IMR-90 (cell line): ENCODE measurements at regions not wholly inside any gene's neighbourhood (a gene's known extent, or its start where the extent isn't known, plus 50 kb on each side); places are given as distances from the start of the nearest gene placed in this dataset.

ENCODE experiments used
- ATAC-seq: fragments of 200-7000 bp; cut with Tn5 transposase; 2 replicates; pipeline ENCODE4 v1.9.1; 2020; ENCODE audit warnings: low read depth, mild to moderate bottlenecking, moderate library complexity
- BruUV-seq: library from RNA; stranded (reverse); fragments of 400-500 nt; replicated peaks from 2 replicates; lab custom pipeline; 2021; lab: Mats Ljungman, UMichigan
- CTCF ChIA-PET: fragments of 300-600 bp; formaldehyde crosslinking; extraction: SDS; loops from one replicate; lab custom pipeline; 2021; ENCODE audit warnings: antibody characterized with exemption; lab: Yijun Ruan, JAX
- POLR2A ChIA-PET: fragments of 300-600 bp; sonication (Branson Sonifier 250); formaldehyde crosslinking; loops from one replicate; lab custom pipeline; 2022; ENCODE audit warnings: antibody characterized with exemption; ENCODE audit not compliant: unreplicated experiment; lab: Charles Lee
- DNase-seq: peaks from one replicate; pipeline ENCODE4 v3.0.0; 2013
- H2AFZ ChIP-seq: replicated peaks from 2 replicates; pipeline ENCODE3; 2013; ENCODE audit warnings: low read length, mild to moderate bottlenecking; ENCODE audit not compliant: poor library complexity
- H2AK5ac ChIP-seq: 2 replicates; pipeline ENCODE4 v1.6.1; 2013; ENCODE audit warnings: low read depth, low read length, inconsistent platforms
- H2AK9ac ChIP-seq: replicated peaks from 2 replicates; pipeline ENCODE3; 2013; ENCODE audit warnings: mild to moderate bottlenecking, low read depth, low read length, moderate library complexity; ENCODE audit not compliant: poor library complexity
- H2BK120ac ChIP-seq: 2 replicates; pipeline ENCODE4 v1.6.1; 2013; ENCODE audit warnings: low read depth, low read length, inconsistent platforms
- H2BK15ac ChIP-seq: 3 replicates; pipeline ENCODE4 v1.6.1; 2013; ENCODE audit warnings: low read depth, low read length, inconsistent platforms
- H2BK20ac ChIP-seq: 2 replicates; pipeline ENCODE4 v1.6.1; 2013; ENCODE audit warnings: low read depth, mild to moderate bottlenecking, inconsistent platforms, low read length, moderate library complexity
- H2BK5ac ChIP-seq: 2 replicates; pipeline ENCODE4 v1.6.1; 2013; ENCODE audit warnings: mild to moderate bottlenecking, low read depth, low read length, inconsistent platforms; ENCODE audit not compliant: poor library complexity, severe bottlenecking
- H3K14ac ChIP-seq: replicated peaks from 2 replicates; pipeline ENCODE4 v1.6.1; 2013; ENCODE audit warnings: low read depth, low read length, inconsistent platforms
- H3K18ac ChIP-seq: 2 replicates; pipeline ENCODE4 v1.6.1; 2013; ENCODE audit warnings: low read depth, low read length, control low read depth
- H3K23ac ChIP-seq: 2 replicates; pipeline ENCODE4 v1.6.1; 2013; ENCODE audit warnings: low read depth, low read length, inconsistent platforms
- H3K27ac ChIP-seq: 2 replicates; pipeline ENCODE4 v1.5.1; 2013; ENCODE audit warnings: mild to moderate bottlenecking, control low read depth, low read length; ENCODE audit not compliant: insufficient read depth
- H3K27me3 ChIP-seq: 2 replicates; pipeline ENCODE4 v1.6.1; 2013; ENCODE audit warnings: low read length; ENCODE audit not compliant: control insufficient read depth, insufficient read depth
- H3K36me3 ChIP-seq: 2 replicates; pipeline ENCODE4 v1.6.1; 2013; ENCODE audit warnings: low read length, mixed read lengths; ENCODE audit not compliant: control insufficient read depth, insufficient read depth
- H3K4ac ChIP-seq: 2 replicates; pipeline ENCODE4 v1.6.1; 2013; ENCODE audit warnings: low read depth, low read length, inconsistent platforms
- H3K4me1 ChIP-seq: 2 replicates; pipeline ENCODE4 v1.6.1; 2013; ENCODE audit warnings: low read length, mixed read lengths; ENCODE audit not compliant: control insufficient read depth, insufficient read depth
- H3K4me2 ChIP-seq: 2 replicates; pipeline ENCODE4 v1.6.1; 2013; ENCODE audit warnings: low read depth, mild to moderate bottlenecking, control low read depth, low read length, moderate library complexity
- H3K4me3 ChIP-seq: 2 replicates; pipeline ENCODE4 v1.5.1; 2013; ENCODE audit warnings: low read depth, mild to moderate bottlenecking, control low read depth, low read length, moderate library complexity; ENCODE audit not compliant: insufficient read depth
- H3K56ac ChIP-seq: 2 replicates; pipeline ENCODE4 v1.6.1; 2013; ENCODE audit warnings: low read length, inconsistent platforms; ENCODE audit not compliant: insufficient read depth; ENCODE audit errors: extremely low read depth
- H3K79me1 ChIP-seq, 2 experiments: 2 replicates each; pipeline ENCODE4 v1.6.1; 2013; ENCODE audit warnings: low read length in 2 of 2, inconsistent platforms in 1 of 2, low read depth in 1 of 2
- H3K9ac ChIP-seq: 2 replicates; pipeline ENCODE4 v1.6.1; 2013; ENCODE audit warnings: low read depth, low read length, control low read depth
- H3K9me1 ChIP-seq: 2 replicates; pipeline ENCODE4 v1.6.1; 2013; ENCODE audit warnings: low read length, inconsistent platforms; ENCODE audit not compliant: insufficient read depth
- H3K9me3 ChIP-seq: 2 replicates; pipeline ENCODE4 v1.6.1; 2013; ENCODE audit warnings: low read length; ENCODE audit not compliant: control insufficient read depth, insufficient read depth
- H4K20me1 ChIP-seq: 2 replicates; pipeline ENCODE4 v1.6.1; 2013; ENCODE audit warnings: low read length, inconsistent platforms; ENCODE audit not compliant: insufficient read depth
- H4K5ac ChIP-seq: 2 replicates; pipeline ENCODE4 v1.6.1; 2013; ENCODE audit warnings: mild to moderate bottlenecking, low read depth, low read length, control low read depth
- H4K8ac ChIP-seq, 2 experiments: 2 replicates each; pipeline ENCODE4 v1.6.1; 2013; ENCODE audit warnings: low read depth in 2 of 2, low read length in 2 of 2, control low read depth in 1 of 2, inconsistent platforms in 1 of 2
- H4K91ac ChIP-seq: 2 replicates; pipeline ENCODE4 v1.6.1; 2013; ENCODE audit warnings: low read depth, low read length, inconsistent platforms; ENCODE audit not compliant: insufficient read depth
- CEBPB ChIP-seq: IDR thresholded peaks from 2 replicates; pipeline ENCODE4 v1.6.1; 2012; ENCODE audit warnings: low read depth, low read length, improper control_type of control experiment
- CHD1 ChIP-seq: IDR thresholded peaks from 2 replicates; pipeline ENCODE4 v1.6.1; 2012; ENCODE audit warnings: low read depth, low read length, improper control_type of control experiment
- CTCF ChIP-seq: conservative IDR thresholded peaks from 2 replicates; pipeline ENCODE4 v1.5.1; 2012; ENCODE audit warnings: mild to moderate bottlenecking, low read depth, low read length, improper control_type of control experiment
- ELK1 ChIP-seq: fragments of 150-350 bp; IDR thresholded peaks from 2 replicates; pipeline ENCODE4 v1.6.1; 2016; ENCODE audit warnings: low read depth, mild to moderate bottlenecking, low read length, moderate library complexity, borderline replicate concordance
- POLR2A ChIP-seq: IDR thresholded peaks from 2 replicates; pipeline ENCODE4 v1.6.1; 2012; ENCODE audit warnings: mild to moderate bottlenecking, low read depth, low read length
- RAD21 ChIP-seq: IDR thresholded peaks from 2 replicates; pipeline ENCODE4 v1.6.1; 2012; ENCODE audit warnings: low read length, improper control_type of control experiment
- RCOR1 ChIP-seq: IDR thresholded peaks from 2 replicates; pipeline ENCODE4 v1.6.1; 2012; ENCODE audit warnings: mild to moderate bottlenecking, low read length, improper control_type of control experiment; ENCODE audit not compliant: insufficient replicate concordance
- RFX5 ChIP-seq: IDR thresholded peaks from 2 replicates; pipeline ENCODE4 v1.8.0; 2012; ENCODE audit warnings: low read depth, mild to moderate bottlenecking, low read length, moderate library complexity
- SMC3 ChIP-seq: fragments of 150-350 bp; IDR thresholded peaks from 2 replicates; pipeline ENCODE4 v1.6.1; 2016; ENCODE audit warnings: low read depth, mild to moderate bottlenecking, antibody characterized with exemption, low read length, moderate library complexity
- WGBS, 2 experiments: methylation state at CpG; one replicate each; pipeline versions ENCODE4 v1.1.5 to v1.1.7; 2013; ENCODE audit warnings: missing lambda C conversion rate in 2 of 2; ENCODE audit not compliant: insufficient read length in 1 of 2; ENCODE audit errors: extremely low coverage in 2 of 2; 5-methylcytosine and 5-hydroxymethylcytosine counted together
- dilution Hi-C: fragments of 300-500 bp; cut with HindIII; formaldehyde crosslinking; loops from one replicate; pipeline ENCODE4 v1.14.3; 2018; ENCODE audit warnings: low sequenced_read_pairs; ENCODE audit not compliant: unreplicated experiment
- in situ Hi-C: fragments of 300-500 bp; cut with MboI; formaldehyde crosslinking; loops from 3 replicates; pipeline ENCODE4 v1.14.3; 2019; ENCODE audit warnings: low sequenced_read_pairs, inconsistent platforms, mixed read lengths
- intact Hi-C: fragments of 100-400 bp; cut with micrococcal nuclease; formaldehyde crosslinking; loops from 2 replicates; pipeline ENCODE4 v1.10.0; 2022

GRCh38 chr6:134848076-134848475 is 101.8 kb downstream of the ALDH8A1 start:
- H2BK5ac ChIP-seq = no peak overlapping the region
- WGBS, 2 experiments = 89% methylated on average over 4 of the region's 6 CpGs; no CpG with 5 or more reads in 1 of the 2 experiments
- H4K20me1 ChIP-seq = no peaks in the 10 kb centered on the region
- DNase-seq (no peak), ATAC-seq (no peak)
- H3K27ac ChIP-seq = no peak overlapping the region
- H2AK5ac ChIP-seq = peak overlapping the region; percentile 55; the same call in 1 of the 2 replicates
- peak overlapping the region; percentile 26; the same call in 1 of the 2 replicates for H2BK20ac ChIP-seq
- no peaks in the 10 kb centered on the region for H3K79me1 ChIP-seq
- H2BK120ac ChIP-seq = no peak overlapping the region
- no peak overlapping the region for H2AFZ ChIP-seq
- H3K4me2 ChIP-seq = no peak overlapping the region
- no peak for TF ChIP-seq RCOR1
- TF ChIP-seq CEBPB = no peak
- no peak for TF ChIP-seq SMC3
- no peak for TF ChIP-seq CTCF
- no peak for TF ChIP-seq POLR2A
- no peak for TF ChIP-seq ELK1
- no peak for TF ChIP-seq RAD21
- no peak for TF ChIP-seq CHD1
- TF ChIP-seq RFX5 = no peak
- no TSS peak for BruUV-seq
- no peak overlapping the region for H3K23ac ChIP-seq
- peak overlapping the region; percentile 83 for H3K18ac ChIP-seq
- H3K36me3 ChIP-seq = no peaks in the 10 kb centered on the region
- intact Hi-C loops = no loop called here
- H3K27me3 ChIP-seq = no peaks in the 10 kb centered on the region
- no peak overlapping the region for H3K56ac ChIP-seq
- H3K4ac ChIP-seq = 0 out of 2 replicates have a peak overlapping the region, but pooled peaks have one; percentile 13
- ChIA-PET CTCF (no interaction called here), POLR2A (no interaction called here)
- no peak overlapping the region for H3K4me3 ChIP-seq
- peaks cover 3% of the 10 kb centered on the region; the same call in 1 of the 2 replicates for H3K9me1 ChIP-seq
- peak overlapping the region; percentile 91; the same call in 2 of the 3 replicates for H2BK15ac ChIP-seq
- H3K9ac ChIP-seq = no peak overlapping the region
- peak overlapping the region; percentile 11; the same call in 1 of the 2 replicates for H4K91ac ChIP-seq
- H4K5ac ChIP-seq = peak overlapping the region; percentile 75
- no peaks in the 10 kb centered on the region for H3K9me3 ChIP-seq
- in situ Hi-C loops = no loop called here
- peak overlapping the region in 1 of 2 experiments; percentile 61; a peak in 2 of 4 replicates for H4K8ac ChIP-seq
- no peak overlapping the region for H2AK9ac ChIP-seq
- H3K14ac ChIP-seq = no peak overlapping the region
- peaks cover 14% of the 10 kb centered on the region for H3K4me1 ChIP-seq
- dilution Hi-C loops = no loop called here
